ENCODE measurements at regions not wholly inside any gene's neighbourhood (a gene's known extent, or its start where the extent isn't known, plus 50 kb on each side); places are given as distances from the start of the nearest gene placed in this dataset.

DNA sequence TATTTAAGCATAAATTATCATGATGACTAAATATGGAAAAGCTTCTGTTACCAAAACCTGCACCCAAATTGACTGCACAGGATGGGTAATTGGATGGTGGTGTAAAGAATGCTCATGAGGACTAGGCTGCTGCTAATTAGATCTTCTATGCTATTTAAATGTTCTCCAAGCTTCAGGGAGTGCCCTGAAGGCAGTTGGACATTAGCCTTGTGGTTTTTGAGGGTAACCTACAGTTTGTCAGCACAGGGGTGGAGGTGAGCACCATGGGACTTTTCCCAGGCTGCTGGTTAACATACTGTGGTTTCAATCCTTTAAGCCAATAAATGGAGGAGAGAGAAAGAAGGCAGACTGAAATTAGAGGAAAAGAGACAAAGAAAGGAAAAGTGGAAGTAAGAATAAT is 145.0 kb downstream of the WIF1 start:
- DNase-seq (ENCODE audit: low read depth): no peak
- no peak overlapping the region for H3K4me3 ChIP-seq (ENCODE audit: low read depth, low read length)
- TF ChIP-seq, protein P1, sequence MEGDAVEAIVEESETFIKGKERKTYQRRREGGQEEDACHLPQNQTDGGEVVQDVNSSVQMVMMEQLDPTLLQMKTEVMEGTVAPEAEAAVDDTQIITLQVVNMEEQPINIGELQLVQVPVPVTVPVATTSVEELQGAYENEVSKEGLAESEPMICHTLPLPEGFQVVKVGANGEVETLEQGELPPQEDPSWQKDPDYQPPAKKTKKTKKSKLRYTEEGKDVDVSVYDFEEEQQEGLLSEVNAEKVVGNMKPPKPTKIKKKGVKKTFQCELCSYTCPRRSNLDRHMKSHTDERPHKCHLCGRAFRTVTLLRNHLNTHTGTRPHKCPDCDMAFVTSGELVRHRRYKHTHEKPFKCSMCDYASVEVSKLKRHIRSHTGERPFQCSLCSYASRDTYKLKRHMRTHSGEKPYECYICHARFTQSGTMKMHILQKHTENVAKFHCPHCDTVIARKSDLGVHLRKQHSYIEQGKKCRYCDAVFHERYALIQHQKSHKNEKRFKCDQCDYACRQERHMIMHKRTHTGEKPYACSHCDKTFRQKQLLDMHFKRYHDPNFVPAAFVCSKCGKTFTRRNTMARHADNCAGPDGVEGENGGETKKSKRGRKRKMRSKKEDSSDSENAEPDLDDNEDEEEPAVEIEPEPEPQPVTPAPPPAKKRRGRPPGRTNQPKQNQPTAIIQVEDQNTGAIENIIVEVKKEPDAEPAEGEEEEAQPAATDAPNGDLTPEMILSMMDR (IDR thresholded peaks at IDR 0.05; ENCODE audit: insufficient read depth, low read length): no peak

DNA sequence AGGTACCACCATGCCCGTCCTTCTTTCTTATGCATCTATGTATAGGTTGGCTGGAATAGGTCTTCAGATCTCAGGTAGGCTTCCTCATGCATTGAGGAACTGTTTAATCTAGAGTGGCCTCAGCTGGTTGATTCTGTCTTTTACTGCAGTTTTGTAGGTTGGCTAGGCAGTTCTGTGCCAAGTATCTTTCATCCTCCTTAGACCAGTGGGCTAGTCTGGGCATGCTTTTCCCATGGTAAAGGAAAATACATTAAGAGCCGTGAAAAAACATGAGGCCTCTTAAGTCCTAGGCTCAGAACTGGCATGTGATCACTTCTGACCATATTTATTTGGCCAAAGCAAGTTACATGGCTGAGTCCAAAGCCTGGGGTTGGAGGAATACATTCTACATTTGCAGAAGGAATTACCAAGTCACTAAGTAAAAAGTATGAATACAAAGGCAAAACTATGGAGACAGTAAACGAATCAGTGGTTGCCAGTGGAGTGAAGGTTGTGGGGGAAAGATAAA is 137.3 kb downstream of the WIF1 start:
- TF ChIP-seq, protein P1 (IDR thresholded peaks at IDR 0.05; ENCODE audit: insufficient read depth, low read length): no peak
- no peak overlapping the region for H3K4me3 ChIP-seq (ENCODE audit: low read depth, low read length)
- DNase-seq (ENCODE audit: low read depth): no peak

DNA sequence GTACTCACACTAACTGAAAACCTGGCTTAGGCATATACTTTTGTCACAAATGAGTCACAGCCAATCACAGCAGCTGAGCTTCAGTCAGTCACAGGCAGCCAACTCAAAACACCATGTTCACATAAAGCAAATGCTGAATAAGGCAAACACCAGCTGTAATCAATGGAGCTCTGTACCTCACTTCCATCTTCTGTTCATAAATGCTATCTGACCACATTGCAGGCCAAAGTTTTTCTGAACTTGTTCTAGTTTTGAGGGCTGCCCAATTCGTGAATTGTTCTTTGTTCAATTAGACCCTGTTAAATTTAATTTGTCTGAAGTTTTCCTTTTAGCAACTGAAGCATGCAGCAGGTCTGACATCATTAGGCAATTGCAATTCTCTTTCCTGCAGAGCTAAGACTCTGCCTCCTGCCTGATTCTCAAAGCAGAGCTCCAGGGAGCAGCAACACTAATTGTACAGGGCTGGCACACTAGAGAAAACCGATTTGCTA is 129.9 kb downstream of the WIF1 start:
- no peak overlapping the region for H3K4me3 ChIP-seq (ENCODE audit: low read depth, low read length)
- TF ChIP-seq, protein P1 (IDR thresholded peaks at IDR 0.05; ENCODE audit: insufficient read depth, low read length): no peak
- DNase-seq (ENCODE audit: low read depth): no peak

DNA sequence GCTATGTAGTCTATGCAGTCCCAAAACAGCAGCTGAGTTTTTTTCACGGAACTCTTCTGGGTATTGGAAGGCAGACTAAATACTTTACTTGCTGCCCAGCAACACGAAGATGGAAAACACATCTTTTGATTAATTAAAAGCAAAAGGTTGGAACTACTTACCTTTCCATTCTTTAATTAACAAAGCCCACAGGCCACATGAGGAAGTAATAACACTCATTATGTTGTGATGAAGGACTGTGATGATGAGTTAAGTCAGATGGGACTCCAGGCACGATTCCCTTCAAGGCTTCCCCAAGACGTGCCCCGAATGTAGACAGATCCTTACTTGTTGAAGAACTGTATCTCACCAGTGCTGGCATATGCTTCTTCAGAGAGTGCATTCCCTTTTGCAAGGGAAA is 129.0 kb downstream of the WIF1 start:
- DNase-seq (ENCODE audit: low read depth): no peak
- H3K4me3 ChIP-seq (ENCODE audit: low read depth, low read length): no peak overlapping the region
- TF ChIP-seq, protein P1 (IDR thresholded peaks at IDR 0.05; ENCODE audit: insufficient read depth, low read length): no peak

DNA sequence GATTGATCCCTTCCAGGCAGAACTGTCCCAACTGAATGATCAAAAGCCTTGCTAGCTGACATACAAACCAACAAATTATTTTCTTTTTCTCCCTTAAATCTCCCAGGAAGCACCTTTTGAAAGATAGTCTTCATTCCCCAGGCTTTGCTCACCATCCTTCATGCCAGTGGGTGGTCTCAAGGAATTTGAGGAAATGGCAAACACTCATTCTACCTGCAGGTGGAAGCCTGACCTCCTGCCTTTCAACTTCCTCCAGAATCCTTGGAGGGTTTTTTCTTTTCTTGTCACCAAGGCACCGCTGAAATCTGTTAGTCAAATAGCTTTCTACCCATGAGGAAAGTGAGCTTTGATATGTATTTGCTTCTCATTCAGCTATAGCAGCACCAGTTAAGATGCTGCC is 128.5 kb downstream of the WIF1 start:
- no peak for DNase-seq (ENCODE audit: low read depth)
- TF ChIP-seq, protein P1 (IDR thresholded peaks at IDR 0.05; ENCODE audit: insufficient read depth, low read length): no peak
- H3K4me3 ChIP-seq (ENCODE audit: low read depth, low read length): no peak overlapping the region

DNA sequence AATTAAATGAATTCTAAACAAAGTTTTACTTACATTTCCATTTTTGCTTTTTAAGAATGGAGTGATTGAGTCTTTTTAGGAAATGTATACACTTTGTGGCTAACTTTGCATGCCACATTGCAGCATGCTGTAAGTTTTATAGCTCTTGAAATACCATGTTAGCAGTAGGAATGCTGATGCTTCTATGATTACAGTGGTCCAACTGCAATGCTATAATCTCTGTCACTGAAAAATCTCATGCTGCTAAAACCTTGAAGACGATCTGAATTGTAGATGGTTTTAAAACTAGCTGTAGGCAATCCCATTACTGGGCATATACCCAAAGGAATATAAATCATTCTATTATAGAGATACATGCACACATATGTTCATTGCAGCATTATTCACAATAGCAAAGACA is 127.6 kb downstream of the WIF1 start:
- no peak for DNase-seq (ENCODE audit: low read depth)
- TF ChIP-seq, protein P1 (IDR thresholded peaks at IDR 0.05; ENCODE audit: insufficient read depth, low read length): no peak
- no peak overlapping the region for H3K4me3 ChIP-seq (ENCODE audit: low read depth, low read length)

DNA sequence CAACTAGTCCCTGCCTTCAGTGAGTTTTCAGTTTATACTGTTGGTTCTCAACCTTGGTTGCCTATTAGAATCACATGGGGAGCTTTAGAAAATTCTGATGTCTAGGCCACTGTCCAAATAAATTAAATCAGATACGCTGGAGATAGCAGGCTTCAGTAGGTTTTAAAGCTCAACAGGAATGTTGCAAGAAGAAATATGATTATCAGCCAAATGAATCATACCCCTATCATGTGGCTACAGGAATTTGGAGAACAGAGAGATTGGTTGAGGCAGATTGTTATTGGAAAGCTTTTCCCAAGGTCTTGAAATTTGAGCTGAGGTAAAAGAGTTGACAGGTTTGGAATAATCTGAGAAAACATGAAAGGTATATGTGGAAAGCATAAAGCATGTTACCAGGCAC is 125.3 kb downstream of the WIF1 start:
- DNase-seq (ENCODE audit: low read depth): peak; percentile 18
- TF ChIP-seq, protein P1 (IDR thresholded peaks at IDR 0.05; ENCODE audit: insufficient read depth, low read length): no peak
- no peak overlapping the region for H3K4me3 ChIP-seq (ENCODE audit: low read depth, low read length)
